GM12875 (cell line): ENCODE measurements at regions not wholly inside any gene's neighbourhood (a gene's known extent, or its start where the extent isn't known, plus 50 kb on each side); places are given as distances from the start of the nearest gene placed in this dataset.

ENCODE experiments used
- H3K4me3 ChIP-seq: one replicate; pipeline ENCODE4 v1.5.1; 2011; ENCODE audit warnings: low read depth, low read length, control low read depth
- TF ChIP-seq, protein P1 (sequence below): IDR thresholded peaks from 2 replicates; pipeline ENCODE4 v1.5.1; 2011; ENCODE audit warnings: low read depth, mild to moderate bottlenecking, control low read depth, inconsistent platforms, low read length, moderate library complexity, borderline replicate concordance; ENCODE audit not compliant: insufficient read depth

DNA sequence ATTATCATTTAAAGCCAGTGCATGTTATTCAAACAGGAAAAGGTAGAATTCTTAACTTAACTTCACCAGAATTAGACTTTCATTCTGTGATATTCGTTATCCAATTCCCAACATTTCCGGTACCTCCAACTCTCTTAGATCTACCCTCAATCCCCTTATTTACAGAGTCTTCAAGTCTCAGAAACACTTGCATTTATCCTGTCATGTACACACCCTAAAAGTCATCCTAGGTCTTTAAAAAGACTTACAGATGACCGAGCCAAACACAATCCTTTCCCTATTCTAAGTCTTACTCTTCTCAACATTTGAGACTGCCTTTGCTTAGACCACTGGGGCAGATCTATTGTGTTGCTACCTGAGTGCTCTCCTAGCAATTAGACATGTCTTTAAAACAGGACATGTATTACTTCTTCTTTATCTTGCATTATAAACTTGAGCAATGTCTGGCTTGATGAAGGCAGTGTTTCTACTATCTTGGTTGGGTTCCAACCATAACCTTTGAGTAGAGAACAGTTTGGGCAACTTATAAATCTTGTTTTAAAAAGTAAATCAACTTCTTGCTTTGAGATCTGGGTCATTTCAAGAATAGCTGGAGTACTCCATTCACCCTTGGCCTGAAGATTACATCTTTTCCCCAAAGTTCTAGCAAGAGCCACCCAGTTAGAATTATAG, 140.6 kb upstream of the PLEKHG7 start:
- H3K4me3 ChIP-seq = no peak overlapping the region
- TF ChIP-seq, protein P1, sequence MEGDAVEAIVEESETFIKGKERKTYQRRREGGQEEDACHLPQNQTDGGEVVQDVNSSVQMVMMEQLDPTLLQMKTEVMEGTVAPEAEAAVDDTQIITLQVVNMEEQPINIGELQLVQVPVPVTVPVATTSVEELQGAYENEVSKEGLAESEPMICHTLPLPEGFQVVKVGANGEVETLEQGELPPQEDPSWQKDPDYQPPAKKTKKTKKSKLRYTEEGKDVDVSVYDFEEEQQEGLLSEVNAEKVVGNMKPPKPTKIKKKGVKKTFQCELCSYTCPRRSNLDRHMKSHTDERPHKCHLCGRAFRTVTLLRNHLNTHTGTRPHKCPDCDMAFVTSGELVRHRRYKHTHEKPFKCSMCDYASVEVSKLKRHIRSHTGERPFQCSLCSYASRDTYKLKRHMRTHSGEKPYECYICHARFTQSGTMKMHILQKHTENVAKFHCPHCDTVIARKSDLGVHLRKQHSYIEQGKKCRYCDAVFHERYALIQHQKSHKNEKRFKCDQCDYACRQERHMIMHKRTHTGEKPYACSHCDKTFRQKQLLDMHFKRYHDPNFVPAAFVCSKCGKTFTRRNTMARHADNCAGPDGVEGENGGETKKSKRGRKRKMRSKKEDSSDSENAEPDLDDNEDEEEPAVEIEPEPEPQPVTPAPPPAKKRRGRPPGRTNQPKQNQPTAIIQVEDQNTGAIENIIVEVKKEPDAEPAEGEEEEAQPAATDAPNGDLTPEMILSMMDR = no peak

DNA sequence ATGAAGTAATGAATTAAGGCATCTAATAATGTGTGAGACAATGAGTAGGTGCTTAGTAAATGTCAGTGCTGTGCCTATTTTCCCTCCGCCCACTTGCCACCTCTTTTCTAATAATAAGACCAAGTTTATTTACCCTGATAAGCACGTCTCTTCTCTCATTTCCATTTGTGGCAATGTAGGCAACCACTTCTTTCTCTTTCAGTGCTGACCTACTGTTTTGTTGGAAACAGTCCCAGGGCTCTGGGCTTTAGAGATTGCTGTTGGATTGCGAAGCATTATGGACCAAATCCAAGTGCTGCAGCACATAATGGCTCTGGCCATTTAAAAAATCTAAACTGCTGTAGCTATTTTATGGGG, 141.3 kb upstream of the PLEKHG7 start:
- TF ChIP-seq, protein P1 = no peak
- no peak overlapping the region for H3K4me3 ChIP-seq

DNA sequence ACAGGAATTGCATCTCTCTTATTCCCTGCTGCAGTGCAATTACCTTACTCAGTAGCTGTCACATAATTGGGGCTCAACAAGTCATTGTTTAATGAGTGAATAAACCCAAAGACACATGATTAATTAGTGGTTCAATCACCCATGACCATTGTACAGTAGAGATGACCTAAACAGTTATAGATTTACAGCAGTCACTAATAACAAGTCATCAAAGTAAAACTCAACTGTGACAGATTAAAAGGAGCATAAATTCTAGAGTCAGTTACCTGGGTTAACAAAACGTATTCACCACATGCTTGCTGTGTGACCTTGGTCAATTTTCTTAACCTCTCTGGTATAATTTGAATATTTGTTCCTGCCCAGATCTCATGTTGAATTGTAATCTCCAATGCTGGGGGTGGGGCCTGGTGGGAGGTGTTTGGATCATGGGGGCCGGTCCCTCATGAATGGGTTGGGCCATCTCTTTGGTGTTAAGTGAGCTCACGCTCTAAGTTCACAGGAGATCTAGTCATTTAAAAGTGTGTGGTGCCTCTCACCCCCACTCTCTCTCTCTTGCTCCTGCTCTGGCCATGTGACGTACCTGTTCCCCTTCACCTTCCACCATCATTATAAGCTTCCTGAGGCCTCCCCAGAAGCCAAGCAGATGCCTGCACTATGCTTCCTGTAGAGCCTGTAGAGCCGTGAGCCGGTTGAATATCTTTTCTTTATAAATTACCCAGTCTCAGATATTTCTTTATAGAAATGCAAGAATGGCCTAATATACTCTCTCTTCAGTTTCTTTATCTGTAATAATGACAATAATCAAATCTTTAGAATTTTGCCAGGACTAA, 141.9 kb upstream of the PLEKHG7 start:
- no peak overlapping the region for H3K4me3 ChIP-seq
- TF ChIP-seq, protein P1 = no peak

DNA sequence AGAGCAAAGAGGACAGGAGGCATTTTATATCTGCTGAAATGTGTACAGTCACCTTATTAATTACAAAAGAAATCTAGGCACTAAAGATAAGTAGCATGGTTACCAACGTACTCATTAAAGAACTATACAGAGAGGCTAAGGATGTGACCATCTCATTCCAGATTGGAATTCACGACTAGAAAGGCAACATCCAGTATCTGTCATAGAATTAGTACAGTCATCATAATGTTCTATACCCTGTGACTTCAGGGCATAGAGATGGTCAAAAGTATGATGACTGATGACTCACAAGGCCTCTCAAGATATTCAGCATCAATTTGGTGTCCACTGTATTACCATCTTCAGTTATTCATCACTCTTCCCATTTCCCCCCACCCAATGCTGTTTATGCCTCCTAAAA, 144.0 kb upstream of the PLEKHG7 start:
- peak overlapping the region; percentile 63 for H3K4me3 ChIP-seq
- TF ChIP-seq, protein P1 = no peak

DNA sequence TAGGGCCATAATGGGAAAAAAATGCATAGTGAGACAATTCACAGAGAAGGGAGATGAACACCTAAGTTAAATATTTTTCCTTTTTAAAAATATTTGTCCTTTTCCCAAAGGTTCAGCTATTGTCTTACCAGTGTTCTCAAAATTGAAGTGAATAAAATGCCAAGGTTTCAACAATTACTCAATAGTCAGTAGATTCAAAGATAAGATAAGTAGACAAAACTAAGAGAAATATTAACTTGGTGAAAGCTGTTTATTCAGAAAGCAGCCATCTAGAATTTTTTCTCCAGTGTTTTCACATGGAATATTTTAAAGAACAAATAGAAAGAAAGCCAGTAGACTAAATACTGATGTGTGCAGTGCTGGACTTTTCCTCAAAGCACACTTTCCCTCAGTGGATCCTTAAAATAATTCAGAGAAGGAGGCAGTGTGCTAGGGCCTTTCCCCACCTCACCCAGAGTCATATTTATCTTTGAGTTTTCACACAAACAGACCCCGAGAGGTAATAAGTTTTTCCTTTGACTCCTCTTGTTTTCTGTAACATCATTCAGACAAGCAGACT, 144.5 kb upstream of the PLEKHG7 start:
- TF ChIP-seq, protein P1 = no peak
- peak overlapping the region; percentile 63 for H3K4me3 ChIP-seq

DNA sequence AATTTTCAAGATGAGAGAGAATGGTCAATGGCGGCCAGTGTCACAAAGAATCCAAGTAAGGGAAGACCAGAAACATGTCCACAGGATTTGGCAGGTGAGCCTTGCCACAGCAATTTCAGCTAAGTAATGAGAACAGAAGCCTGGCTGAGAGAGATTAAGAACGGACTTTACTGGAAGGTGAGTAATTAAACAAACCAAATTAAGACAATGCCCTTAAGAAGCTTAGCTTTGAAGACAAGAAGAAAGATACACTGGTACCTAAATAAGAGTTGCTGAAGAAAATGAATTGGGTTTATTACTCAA, 145.4 kb upstream of the PLEKHG7 start:
- peak overlapping the region; percentile 63 for H3K4me3 ChIP-seq
- TF ChIP-seq, protein P1 = no peak
